ENCODE measurements at regions not wholly inside any gene's neighbourhood (a gene's known extent, or its start where the extent isn't known, plus 50 kb on each side); places are given as distances from the start of the nearest gene placed in this dataset.
"Not testable (repeated sequence)": the region's sequence is repeated elsewhere in the genome, so short reads cannot be mapped to it uniquely, and the experiment has no call there.

DNA sequence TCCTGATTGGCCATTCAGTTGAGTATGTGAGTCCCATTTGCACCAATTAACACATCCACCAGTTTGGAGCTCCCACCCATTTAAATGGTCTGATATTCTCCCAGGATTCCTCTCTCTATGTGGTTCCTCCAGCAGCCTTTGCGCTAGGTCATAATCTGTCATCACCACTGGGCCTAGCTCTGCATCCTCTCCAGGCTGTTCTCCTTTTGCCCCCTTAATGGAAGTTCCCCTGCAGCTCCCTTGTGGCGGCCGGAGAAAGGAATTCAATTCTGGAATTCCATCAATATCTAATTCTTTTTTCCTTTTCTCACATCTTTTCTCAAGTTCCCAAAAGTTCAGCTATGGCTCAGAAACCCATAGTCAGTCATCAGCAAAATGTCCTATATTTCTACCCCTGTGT is 2184.4 kb upstream of the AGA start:
- no peak for DNase-seq

DNA sequence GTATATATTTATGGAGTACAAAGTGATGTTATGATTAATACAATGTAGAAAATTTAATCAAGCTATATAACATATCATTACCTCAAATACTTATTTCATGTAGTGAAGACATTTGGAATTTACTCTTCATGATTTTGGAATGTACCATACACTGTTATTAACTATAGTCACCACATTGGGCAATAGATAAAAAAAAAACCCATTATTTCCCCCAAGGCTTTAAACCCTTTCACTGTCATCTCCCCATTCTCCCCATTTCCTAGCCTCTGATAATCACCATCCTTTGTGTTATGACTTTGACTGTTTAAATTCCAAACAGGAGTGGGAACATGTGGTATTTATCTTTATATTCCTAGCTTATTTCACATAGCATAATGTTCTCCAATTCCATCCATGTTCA is 2189.1 kb upstream of the AGA start:
- DNase-seq: no peak

DNA sequence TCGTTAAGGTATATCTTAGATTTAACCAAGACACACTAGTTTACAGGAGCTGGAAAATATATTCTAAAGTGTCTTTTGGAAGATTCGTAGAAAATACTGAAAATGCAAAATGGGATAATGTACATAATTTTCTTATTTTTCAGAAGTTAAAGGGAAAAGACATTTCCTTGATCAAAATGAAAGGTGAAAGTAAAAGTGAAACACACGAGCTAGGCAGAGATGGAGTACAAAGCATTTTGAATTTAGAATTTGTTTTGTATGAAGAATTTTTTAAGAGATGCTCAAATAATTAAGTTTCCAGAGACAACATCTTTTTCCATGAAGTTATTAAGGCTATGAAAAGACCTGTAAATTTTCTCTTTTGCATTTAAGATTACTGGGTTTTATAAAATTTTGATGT is 2192.6 kb upstream of the AGA start:
- no peak for DNase-seq

DNA sequence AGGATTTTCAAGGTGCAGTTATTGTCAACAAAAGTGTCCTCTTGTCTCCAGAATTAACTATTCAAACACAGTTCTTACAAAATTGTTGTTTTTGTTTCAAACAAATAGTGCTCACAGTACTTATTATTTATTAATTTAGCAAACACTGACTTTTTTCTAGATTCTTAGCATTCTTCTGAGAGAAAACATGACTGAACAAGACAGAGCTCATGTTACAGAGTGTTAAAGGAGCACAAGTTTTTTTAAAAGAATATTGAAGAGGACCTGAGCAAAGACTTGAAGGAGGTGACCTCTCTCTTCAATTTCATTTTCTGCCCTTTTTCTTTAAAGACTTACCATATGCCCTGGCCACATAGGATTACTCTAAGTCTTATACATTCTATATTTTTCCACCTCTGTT is 2220.3 kb upstream of the AGA start:
- DNase-seq: no peak

DNA sequence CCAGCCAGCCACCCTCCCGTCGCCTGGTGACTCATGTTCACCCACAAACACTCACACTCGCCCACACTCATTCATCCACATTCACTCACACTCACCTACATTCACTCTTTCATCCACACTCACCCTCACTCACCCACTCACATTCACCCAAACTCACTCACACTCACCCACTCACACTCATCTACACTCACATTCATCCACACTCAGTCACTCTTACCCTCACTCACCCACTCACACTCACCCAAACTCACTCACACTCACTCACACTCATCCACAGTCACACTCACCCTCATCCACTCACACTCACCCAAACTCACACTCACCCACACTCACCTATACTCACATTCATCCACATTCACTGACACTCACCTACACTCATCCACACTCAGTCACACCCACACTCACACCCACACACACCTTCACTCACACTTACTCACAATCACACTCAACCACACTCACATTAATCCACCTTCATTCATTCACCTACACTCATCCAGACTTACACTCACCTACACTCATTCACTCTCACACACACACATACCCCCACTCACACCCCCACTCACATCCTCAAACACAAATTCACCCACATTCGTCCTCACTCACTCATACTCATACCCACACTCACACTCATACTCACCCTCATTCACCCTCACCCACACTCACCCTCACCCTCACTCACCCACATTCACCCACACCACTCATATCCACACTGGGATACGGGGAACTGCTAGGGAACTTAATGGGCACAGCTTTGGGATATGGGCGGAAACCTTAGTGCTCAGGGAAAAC is 2221.6 kb upstream of the AGA start:
- DNase-seq: no peak

DNA sequence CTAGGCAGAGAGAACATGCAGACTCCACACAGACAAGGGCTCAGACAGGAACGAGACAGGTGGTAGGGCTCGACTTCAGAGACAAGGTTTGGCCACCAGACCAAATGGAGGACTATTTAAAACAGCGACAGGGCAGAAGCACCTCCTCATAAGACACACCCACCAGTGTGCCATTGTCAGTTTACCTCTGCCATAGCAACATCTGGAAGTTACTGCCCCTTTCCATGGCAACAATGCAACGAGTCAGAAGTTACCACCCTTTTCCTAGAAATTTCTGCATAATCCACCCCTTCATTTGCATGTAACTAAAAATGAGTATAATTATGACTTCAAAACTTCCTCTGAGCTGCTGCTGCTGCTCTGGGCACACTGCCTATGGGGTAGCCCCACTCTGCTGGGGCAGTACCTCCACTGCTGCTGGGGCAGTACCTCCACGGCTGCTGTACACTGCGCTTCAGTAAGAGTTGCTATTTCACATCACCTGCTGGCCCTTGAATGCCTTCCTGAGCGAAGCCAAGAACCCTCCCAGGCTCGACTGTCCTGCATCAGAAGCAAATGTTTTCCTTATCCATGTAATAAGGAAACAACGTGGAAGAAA is 2222.3 kb upstream of the AGA start:
- no peak for DNase-seq

DNA sequence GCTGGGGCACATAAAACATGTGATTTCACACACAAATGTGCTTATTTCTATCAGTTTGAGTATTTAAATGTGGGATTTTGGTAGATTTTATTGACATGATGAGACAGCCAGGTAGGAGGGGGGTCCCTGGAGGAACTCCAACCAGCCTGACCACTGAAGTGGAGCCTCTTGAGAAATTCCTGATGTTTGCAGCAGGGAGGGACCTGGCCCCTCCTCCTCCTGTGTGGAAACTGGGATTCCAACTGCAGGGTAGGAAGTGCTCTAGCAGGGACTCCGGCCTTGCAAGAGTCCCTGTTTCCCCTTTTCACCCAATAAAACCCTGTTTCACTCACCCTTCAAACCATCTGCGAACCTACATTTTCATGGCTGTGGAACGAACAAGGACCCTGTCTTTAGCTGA is 2224.0 kb upstream of the AGA start:
- no peak for DNase-seq

DNA sequence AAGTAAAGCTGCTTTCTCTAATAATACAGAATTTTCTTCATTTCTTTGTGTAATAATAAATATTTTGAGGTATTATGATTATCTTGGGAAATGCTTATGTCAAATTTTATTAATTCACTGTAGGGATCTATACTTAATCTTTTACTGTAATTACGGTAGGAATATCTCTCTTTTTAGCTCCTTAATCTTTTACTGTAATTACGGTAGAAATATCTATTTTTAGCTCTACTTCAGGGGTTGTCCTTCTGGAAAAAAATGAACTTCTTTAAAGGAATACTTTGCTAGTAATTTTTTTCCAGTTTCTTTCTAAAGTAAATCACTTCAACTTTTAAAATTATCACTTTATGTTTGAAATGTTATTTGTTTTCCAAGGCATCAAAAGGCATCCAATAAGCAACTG is 2229.4 kb upstream of the AGA start:
- no peak for DNase-seq

DNA sequence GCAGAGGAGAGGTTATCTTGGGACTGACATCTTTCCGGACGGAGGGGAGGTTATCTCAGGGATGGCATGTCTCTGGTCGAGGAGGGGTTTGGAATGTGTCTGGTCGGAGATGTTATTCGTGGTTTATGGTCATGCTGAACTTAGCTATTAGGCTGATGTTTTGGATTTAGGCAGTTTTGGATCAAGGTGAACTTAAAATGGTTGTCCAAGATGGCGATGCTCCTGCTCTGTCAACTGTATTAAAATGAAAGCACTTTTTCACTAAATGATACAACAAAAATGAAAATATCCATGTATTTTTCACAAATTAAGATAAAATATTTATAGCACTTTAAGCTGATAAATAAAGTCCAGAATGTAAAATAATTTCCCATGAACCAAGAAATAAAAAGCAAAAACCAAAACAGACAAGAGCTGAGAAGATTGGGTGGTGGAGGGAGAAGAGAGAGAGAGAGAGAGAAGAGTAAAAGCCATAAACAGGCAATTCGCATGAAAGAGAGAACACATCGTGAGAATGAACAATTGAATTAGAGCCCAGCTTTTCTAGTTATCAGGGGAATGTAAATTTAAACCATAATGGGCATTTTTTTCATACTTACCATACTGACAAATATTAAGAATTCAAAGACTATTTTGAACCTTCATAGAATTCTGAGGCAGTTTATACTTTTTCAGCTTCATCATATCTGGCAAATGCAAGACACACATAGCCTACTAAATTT is 2236.0 kb upstream of the AGA start:
- DNase-seq: no peak

DNA sequence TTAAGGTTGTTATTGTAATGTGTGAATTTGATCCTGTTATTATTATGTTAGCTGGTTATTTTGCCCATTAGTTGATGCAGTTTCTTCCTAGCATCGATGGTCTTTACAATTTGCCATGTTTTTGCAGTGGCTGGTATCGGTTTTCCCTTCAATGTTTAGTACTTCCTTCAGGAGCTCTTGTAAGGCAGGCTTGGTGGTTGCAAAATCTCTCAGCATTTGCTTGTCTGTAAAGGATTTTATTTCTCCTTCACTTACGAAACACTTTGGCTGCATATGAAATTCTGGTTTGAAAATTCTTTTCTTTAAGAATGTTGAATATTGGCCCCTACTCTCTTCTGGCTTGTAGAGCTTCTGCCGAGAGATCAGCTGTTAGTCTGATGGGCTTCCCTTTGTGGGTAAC is 2241.4 kb upstream of the AGA start:
- not testable (repeated sequence) for DNase-seq

DNA sequence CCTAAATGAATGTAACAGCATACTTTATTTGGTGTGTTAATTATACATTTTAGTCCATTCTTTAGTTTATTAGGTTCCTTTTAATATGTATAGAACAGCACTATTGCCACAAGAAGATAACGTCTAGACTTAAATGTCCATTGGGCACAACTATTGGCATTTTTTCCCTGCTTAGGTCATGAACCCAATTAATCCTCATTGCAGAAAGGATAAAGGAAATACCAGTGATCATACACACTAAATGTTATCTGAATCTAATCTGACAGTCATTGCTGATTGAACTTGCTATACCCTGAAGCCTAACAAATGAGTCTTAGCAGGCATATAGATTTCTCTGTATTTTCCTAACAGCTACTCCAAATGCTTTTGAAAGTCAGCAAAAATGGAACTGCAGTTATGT is 2250.0 kb upstream of the AGA start:
- no peak for DNase-seq

DNA sequence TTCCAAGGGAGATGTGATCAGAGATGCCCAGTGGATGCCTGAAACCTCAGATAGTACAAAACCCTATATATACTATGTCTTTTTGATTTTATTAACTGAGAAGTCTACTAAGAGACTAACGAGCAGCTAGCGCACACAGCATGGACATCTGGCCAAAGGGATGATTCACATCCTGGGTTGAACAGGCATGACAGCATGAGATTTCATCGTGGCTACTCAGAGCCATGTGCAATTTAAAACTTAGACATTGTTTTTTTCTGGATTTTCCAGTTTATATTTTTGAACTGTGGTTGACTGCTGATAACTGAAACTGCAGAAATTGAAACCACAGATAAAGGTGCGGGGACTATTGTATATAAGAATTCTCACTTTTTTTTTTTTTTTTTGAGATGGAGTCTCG is 2252.9 kb upstream of the AGA start:
- DNase-seq: no peak

DNA sequence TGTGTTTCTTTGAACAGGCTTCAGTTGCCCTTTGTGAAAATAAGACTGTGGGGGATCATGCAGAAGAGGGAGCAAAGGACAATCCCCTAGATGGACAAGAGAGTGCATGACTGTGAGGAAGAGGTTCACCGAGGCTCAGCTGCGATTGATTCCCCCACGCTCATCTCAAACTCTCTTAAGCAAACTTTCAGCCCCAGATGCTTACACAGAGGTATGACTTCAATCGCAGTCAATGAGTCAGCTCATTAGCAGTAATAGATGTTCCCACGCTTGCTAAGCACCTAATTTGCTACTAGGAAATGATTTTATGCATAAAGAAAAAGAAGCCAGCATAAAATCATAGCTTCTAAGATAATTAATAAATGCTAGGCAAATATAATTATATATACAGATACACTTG is 2256.1 kb upstream of the AGA start:
- DNase-seq: no peak

DNA sequence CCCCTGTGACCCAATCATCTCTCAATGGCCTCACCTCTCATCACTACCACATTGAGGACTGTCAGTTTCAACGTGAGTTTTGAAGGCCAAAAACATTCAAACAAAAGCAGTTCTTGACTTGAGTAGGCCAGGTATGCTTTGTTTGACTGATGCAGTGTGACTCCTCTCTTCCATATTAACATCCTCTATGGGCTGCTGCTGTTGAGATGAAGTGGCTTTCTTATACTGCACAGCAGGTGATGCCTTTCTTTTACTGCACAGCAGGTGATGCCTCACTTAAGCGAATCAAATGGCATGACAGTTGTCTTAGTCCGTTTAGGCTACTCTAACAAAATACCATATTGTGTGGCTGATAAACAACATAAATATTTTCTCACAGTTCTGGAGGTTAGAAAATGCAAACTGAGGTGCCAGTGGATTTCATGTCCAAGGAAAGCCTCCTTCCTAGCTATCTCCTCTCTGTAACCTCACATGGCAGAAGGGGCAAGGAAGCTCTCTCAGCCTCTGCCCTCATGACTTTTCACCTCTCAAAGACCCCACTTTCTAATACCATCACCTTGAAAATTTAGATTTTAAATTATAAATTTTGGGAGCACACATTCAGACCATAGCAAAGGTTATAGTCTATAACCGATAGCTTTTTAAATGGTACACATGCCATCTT is 2267.9 kb upstream of the AGA start:
- DNase-seq: no peak

DNA sequence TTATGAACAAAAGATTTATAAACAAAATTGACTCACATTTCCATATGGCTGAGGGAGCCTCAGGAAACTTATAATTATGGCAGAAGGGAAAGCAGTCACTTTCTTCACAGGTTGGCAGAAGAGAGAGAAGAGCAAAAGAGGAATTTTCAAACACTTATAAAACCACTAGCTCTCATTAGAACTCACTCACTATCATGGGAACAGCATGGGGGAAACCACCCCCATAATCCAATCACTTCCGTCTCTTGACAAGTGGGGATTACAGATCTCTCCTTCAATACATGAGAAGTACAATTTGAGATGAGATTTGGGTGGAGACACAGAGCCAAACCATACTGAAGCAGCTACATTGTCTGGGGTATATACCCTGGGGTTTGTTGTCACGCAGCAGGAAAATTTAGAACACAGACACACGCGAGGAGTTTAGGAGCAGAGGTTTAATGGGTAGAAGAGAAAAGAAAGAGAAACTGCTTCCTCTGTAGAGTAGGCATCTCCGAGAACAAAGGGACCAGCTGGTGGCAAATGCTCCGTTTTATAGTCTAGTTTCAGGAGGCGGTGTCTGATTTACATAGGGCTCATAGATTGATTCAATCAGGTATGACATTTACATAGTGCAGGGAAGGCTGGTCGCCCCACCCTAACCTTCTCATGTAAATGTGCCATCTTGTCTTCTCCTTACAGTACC is 2277.7 kb upstream of the AGA start:
- DNase-seq: no peak

DNA sequence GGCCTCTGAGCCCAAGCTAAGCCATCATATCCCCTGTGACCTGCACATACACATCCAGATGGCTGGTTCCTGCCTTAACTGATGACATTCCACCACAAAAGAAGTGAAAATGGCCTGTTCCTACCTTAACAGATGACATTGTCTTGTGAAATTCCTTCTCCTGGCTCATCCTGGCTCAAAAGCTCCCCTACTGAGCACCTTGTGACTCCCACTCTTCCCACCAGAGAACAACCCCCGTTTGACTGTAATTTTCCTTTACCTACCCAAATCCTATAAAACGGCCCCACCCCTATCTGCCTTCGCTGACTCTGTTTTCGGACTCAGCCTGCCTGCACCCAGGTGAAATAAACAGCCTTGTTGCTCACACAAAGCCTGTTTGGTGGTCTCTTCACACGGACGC is 2284.3 kb upstream of the AGA start:
- not testable (repeated sequence) for DNase-seq

DNA sequence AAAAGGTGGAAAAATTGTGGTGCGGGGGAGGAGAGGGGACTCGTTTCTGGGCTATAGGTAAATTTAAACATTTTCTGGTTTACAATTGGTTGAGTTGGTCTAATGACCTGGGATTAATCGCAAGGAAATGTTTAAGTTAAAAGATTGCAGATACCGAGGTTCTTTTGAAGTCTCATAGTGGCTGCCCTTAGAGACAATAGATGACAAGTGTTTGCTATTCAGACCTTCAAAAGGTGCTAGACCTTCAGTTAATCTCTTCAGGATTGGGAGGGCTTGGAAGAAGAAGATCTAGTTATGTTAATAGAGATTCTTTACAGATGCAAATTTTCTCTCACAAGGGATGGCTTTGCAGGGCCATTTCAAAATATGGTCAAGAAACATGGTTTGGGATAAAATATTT is 2286.1 kb upstream of the AGA start:
- no peak for DNase-seq

DNA sequence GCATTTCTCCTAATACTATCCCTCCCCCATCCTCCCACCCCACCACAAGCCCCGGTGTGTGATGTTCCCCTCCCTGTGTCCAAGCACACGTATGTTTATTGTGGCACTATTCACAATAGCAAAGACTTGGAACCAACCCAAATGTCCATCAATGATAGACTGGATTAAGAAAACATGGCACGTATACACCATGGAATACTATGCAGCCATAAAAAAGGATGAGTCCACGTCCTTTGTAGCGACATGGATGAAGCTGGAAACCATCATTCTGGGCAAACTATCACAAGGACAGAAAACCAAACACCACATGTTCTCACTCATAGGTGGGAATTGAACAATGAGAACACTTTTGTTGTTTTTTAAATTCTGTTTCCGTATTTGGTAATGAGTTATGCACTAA is 2294.6 kb upstream of the AGA start:
- DNase-seq: not testable (repeated sequence)

DNA sequence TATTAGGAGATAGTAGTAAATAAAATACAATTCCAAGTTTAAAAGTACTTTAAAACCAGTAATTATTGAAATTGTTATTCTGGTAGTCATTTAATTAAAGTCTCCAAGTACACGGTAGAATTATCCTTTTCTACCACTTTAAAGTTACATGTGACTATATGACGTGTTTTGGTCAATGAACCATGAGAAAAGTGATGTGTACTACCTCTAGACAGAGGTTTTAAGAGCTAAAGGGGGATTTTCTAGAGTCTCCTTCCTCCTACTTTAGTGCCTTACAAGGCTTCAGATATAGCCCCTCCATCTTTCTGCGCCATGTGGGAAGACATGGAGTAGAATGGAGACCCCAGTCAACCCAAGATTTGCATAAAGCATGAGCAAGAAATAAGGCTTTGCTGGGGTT is 2296.6 kb upstream of the AGA start:
- DNase-seq: no peak

DNA sequence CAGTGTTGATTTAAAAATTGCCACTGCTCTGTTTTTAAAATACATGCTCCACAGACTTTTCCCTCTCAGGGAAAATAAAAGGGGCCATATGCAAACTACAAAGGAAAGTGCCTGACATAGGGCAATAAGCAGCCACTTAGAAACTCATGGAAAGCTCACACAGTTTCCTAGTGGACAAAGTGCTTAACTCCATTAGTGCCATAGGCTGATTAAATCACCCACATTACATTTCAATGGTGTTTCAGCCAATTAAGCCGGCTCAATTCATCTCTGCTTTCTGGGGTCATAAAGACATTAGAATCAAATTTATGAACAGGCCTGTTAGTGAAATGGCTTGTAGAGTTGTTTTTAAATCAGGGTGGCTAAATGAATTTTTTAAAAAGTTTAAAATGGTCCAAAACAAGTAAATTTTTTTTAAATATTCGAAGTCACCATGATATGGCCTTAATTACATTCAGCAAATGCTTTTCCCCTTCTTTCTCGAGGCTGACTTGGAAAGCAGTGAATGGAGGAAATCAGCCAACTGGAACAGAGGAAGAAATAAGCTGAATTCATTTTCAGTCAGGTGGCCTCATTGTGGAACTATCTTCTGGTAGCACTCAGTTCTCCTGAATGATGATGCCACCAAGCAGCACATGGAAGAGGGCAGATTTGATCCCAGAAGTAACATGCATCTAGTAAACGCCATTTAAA is 2305.1 kb upstream of the AGA start:
- no peak for DNase-seq

DNA sequence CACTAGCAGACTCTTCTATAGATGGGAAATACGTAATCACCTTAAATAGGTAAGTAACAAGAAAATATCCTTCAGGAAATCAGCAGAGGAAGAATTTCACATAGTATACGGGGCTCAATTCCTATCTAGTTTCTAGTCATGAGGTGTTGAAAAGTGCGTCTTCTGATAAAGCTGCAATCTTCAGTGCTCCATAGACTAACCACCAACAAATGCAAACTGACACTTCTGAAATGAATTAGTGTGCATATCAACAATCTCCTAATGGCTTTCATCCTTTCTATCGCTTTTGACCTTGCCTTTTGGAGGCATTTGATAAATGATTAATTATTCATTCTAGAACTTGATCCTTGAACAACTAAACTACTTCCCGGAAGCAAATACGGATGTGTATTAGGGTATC is 2306.6 kb upstream of the AGA start:
- DNase-seq: no peak

DNA sequence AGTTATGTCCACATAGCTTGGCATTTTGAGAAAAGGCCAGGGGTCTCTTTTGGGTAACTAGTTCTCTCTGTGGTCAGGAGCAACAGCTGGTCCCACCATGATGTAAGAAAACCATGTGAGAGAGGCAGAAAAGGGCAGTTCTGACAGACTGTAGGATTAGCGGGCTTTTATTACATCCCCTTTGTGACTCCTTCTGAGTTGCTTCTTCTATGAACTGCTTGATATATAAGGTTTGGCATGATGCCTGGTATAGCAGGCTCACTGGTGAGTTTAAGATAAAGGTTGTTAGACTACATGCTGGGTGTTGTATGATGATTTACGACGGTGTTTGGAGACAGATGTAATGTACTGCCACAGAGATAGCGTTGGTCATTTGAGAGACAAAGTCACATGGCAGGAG is 2308.1 kb upstream of the AGA start:
- no peak for DNase-seq

DNA sequence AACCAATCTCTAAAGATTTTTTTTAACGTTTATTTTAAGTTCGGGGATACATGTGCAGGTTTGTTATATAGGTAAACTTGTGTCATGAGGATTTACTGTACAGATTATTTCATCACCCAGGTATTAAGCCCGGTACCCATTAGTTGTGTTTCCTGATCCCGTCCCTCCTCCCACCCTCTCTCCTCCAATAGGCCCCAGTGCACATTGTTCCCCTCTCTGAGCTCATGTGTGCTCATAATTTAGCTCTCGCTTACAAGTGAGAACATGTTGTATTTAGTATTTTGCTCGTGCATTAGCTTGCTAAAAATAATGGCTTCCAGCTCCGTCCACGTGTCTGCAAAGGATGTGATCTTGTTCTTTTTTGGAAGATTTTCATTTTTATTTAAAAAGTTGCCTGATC is 2309.4 kb upstream of the AGA start:
- no peak for DNase-seq

Measured in activated CD4-positive, alpha-beta T cell treated with anti-CD3 and anti-CD28 coated beads, Interleukin-2, amount 50 U/mL, for 16 hours (primary cell).